HG03558 (cell line): ENCODE measurements at regions not wholly inside any gene's neighbourhood (a gene's known extent, or its start where the extent isn't known, plus 50 kb on each side); places are given as distances from the start of the nearest gene placed in this dataset.

ENCODE experiments used
- ATAC-seq: cut with Tn5 transposase; IDR thresholded peaks from one replicate; pipeline ENCODE4 v1.9.1; 2021; ENCODE audit warnings: moderate number of reproducible peaks; ENCODE audit not compliant: unreplicated experiment; ENCODE audit errors: extremely low read depth

GRCh38 chr4:111628437-111628836 lies 516.8 kb upstream of the FAM241A start:
- no peak for ATAC-seq

- ATAC-seq, result no peak
These were observed 514.5 kb upstream of the FAM241A start for GRCh38 chr4:111630705-111631104.

- ATAC-seq, result no peak
These were observed 513.8 kb upstream of the FAM241A start for GRCh38 chr4:111631215-111631999.

GRCh38 chr4:111632641-111633151 lies 512.6 kb upstream of the FAM241A start:
- no peak for ATAC-seq

- no peak for ATAC-seq
These were observed 511.5 kb upstream of the FAM241A start for GRCh38 chr4:111633663-111634266.

GRCh38 chr4:111635646-111636045 lies 509.6 kb upstream of the FAM241A start:
- ATAC-seq, result no peak

- ATAC-seq, result no peak
These were observed 508.2 kb upstream of the FAM241A start for GRCh38 chr4:111636961-111637585.

GRCh38 chr4:111639120-111639690 lies 506.0 kb upstream of the FAM241A start:
- no peak for ATAC-seq

GRCh38 chr4:111639876-111640275 lies 505.4 kb upstream of the FAM241A start:
- no peak for ATAC-seq

GRCh38 chr4:111641813-111642579 lies 503.3 kb upstream of the FAM241A start:
- ATAC-seq, result peak; percentile 88

GRCh38 chr4:111648056-111648455 lies 497.2 kb upstream of the FAM241A start:
- ATAC-seq, result no peak

- peak; percentile 55 for ATAC-seq
These were observed 495.9 kb upstream of the FAM241A start for GRCh38 chr4:111649308-111649707.

GRCh38 chr4:111650146-111650545 lies 495.1 kb upstream of the FAM241A start:
- no peak for ATAC-seq

- no peak for ATAC-seq
These were observed 494.6 kb upstream of the FAM241A start for GRCh38 chr4:111650674-111651086.

GRCh38 chr4:111652236-111652635 lies 493.0 kb upstream of the FAM241A start:
- no peak for ATAC-seq

- no peak for ATAC-seq
These were observed 492.3 kb upstream of the FAM241A start for GRCh38 chr4:111652986-111653385.

- no peak for ATAC-seq
These were observed 482.8 kb upstream of the FAM241A start for GRCh38 chr4:111662496-111662895.

GRCh38 chr4:111664308-111664945 lies 480.8 kb upstream of the FAM241A start:
- no peak for ATAC-seq

- ATAC-seq, result no peak
These were observed 478.4 kb upstream of the FAM241A start for GRCh38 chr4:111666826-111667360.
